ENCODE measurements at regions not wholly inside any gene's neighbourhood (a gene's known extent, or its start where the extent isn't known, plus 50 kb on each side); places are given as distances from the start of the nearest gene placed in this dataset.

GRCh38 chr21:32102426-32102825 lies 176.4 kb downstream of the MIS18A start:
- WGBS, 2 donors: 83 to 91% methylated on average over 1 of the region's 1 CpG
- TF ChIP-seq, protein P1, sequence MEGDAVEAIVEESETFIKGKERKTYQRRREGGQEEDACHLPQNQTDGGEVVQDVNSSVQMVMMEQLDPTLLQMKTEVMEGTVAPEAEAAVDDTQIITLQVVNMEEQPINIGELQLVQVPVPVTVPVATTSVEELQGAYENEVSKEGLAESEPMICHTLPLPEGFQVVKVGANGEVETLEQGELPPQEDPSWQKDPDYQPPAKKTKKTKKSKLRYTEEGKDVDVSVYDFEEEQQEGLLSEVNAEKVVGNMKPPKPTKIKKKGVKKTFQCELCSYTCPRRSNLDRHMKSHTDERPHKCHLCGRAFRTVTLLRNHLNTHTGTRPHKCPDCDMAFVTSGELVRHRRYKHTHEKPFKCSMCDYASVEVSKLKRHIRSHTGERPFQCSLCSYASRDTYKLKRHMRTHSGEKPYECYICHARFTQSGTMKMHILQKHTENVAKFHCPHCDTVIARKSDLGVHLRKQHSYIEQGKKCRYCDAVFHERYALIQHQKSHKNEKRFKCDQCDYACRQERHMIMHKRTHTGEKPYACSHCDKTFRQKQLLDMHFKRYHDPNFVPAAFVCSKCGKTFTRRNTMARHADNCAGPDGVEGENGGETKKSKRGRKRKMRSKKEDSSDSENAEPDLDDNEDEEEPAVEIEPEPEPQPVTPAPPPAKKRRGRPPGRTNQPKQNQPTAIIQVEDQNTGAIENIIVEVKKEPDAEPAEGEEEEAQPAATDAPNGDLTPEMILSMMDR (IDR thresholded peaks at IDR 0.05): no peak
- Histone ChIP-seq H3K27me3 (no peaks in the 10 kb centered on the region), H3K9me3 (no peaks in the 10 kb centered on the region), H3K27ac (no peak overlapping the region), H3K4me1 (no peaks in the 10 kb centered on the region), H3K36me3 (no peaks in the 10 kb centered on the region), H3K4me3 (no peak overlapping the region)
- intact Hi-C loops (cut with DNase I): no loop called here
- FAIRE-seq (no peak), ATAC-seq (no peak), DNase-seq (no peak)

DNA sequence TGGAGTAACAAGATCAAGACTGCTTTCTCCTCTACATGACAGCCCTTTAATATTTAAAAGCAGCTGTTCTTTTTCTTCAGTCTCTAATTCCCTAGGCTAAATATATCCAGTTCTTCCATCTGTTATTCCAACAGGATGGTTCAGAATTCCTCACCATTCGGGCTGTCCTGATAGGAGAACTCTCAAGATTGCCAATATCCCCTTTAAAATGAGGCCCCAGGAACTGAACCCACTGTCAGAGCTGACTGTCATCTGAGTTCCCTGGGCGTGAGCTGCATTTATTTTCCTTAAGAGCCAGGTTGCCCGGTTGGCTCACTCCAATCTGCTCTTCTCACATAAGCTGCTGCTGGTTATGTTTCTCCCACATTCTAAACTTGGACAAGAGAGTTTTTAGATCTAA lies 177.6 kb downstream of the MIS18A start:
- no peaks in the 10 kb centered on the region for H3K9me3 ChIP-seq
- FAIRE-seq (no peak), DNase-seq (no peak), ATAC-seq (no peak)
- intact Hi-C loops (cut with DNase I): no loop called here
- H3K36me3 ChIP-seq: no peaks in the 10 kb centered on the region
- H3K4me1 ChIP-seq: no peaks in the 10 kb centered on the region
- H3K27me3 ChIP-seq: no peaks in the 10 kb centered on the region
- no peak overlapping the region for H3K4me3 ChIP-seq
- 69 to 77% methylated on average over 3 of the region's 3 CpGs for WGBS, 2 donors
- H3K27ac ChIP-seq: no peak overlapping the region
- TF ChIP-seq, protein P1 (IDR thresholded peaks at IDR 0.05): no peak

DNA sequence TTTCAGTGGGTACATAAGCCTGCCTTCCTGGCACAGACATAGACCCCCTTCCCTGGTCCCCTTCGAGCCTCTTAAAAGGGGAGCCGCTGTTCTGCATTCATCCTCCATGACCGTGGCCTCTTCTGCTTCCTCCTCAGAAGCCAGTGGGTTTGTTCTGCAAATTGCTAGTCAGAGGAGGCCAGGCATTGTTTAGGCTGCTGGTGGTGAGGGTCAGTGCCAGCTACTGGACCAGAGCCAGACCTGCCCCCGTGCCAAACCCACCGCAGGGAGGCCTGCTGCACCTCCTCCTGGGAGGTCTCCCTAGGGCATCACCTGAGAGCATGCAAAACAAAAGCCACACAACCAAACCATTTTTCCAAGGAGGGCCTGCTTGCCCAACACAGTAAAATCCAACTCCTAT lies 178.4 kb downstream of the MIS18A start:
- Histone ChIP-seq H3K36me3 (no peaks in the 10 kb centered on the region), H3K9me3 (no peaks in the 10 kb centered on the region), H3K4me1 (no peaks in the 10 kb centered on the region), H3K27ac (no peak overlapping the region), H3K4me3 (no peak overlapping the region), H3K27me3 (no peaks in the 10 kb centered on the region)
- peak in 1 of 6 donors; percentile 14 for DNase-seq
- TF ChIP-seq, protein P1 (IDR thresholded peaks at IDR 0.05): no peak
- intact Hi-C loops (cut with DNase I): no loop called here
- no peak for FAIRE-seq
- no peak for ATAC-seq
- 66 to 69% methylated on average over 5 of the region's 5 CpGs for WGBS, 2 donors

- TF ChIP-seq, protein P1 (IDR thresholded peaks at IDR 0.05): no peak
- no peaks in the 10 kb centered on the region for H3K27me3 ChIP-seq
- H3K27ac ChIP-seq: no peak overlapping the region
- intact Hi-C loops (cut with DNase I): no loop called here
- no peak overlapping the region for H3K4me3 ChIP-seq
- no peaks in the 10 kb centered on the region for H3K4me1 ChIP-seq
- H3K9me3 ChIP-seq: no peaks in the 10 kb centered on the region
- WGBS, 2 donors: 67 to 77% methylated on average over 5 of the region's 5 CpGs
- no peaks in the 10 kb centered on the region for H3K36me3 ChIP-seq
- DNase-seq: no peak
- FAIRE-seq: no peak
- no peak for ATAC-seq
Measured at GRCh38 chr21:32099812-32100416, 178.9 kb downstream of the MIS18A start.

DNA sequence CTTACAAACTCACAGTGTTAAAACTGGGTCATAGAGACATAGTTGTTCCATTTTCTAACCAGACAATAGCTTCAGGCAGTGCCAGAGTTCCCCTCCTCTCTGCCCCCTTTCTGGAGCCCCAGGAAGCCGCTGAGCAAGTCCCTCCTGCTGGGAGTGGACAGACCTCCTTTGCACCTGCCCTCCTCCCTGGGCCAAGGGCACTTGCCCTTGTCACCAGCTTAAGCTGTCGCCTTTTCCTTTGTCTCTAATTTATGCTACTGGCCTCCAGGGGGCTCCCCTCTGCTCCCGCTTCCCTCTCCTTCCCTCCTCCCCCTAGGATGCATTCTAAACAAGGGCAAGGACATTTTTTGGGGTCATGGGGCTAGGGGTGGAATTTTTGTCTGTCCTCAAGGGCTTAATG lies 182.4 kb downstream of the MIS18A start:
- TF ChIP-seq, protein P1 (IDR thresholded peaks at IDR 0.05): no peak
- ATAC-seq: no peak
- Histone ChIP-seq H3K4me3 (no peak overlapping the region), H3K9me3 (no peaks in the 10 kb centered on the region), H3K4me1 (no peaks in the 10 kb centered on the region), H3K36me3 (no peaks in the 10 kb centered on the region), H3K27ac (no peak overlapping the region), H3K27me3 (no peaks in the 10 kb centered on the region)
- no peak for FAIRE-seq
- WGBS, 2 donors: 26 to 37% methylated on average over 3 of the region's 3 CpGs
- intact Hi-C loops (cut with DNase I): no loop called here
- DNase-seq: no peak

Measured in pancreas (tissue), 10 donors.